SU-DHL-6 (cell line): ENCODE measurements at regions not wholly inside any gene's neighbourhood (a gene's known extent, or its start where the extent isn't known, plus 50 kb on each side); places are given as distances from the start of the nearest gene placed in this dataset.

ENCODE experiments used
- H2AFZ ChIP-seq: fragments of 200-600 bp; sonication (generic); 2 replicates; pipeline ENCODE4 v1.6.1; 2014; ENCODE audit warnings: low read depth, mild to moderate bottlenecking, moderate library complexity, mixed read lengths, antibody characterized with exemption, low read length; ENCODE audit not compliant: severe bottlenecking
- H3F3A ChIP-seq: fragments of 200-600 bp; shearing (Covaris generic); 2 replicates; pipeline ENCODE4 v1.6.0; 2016; ENCODE audit warnings: antibody characterized with exemption, mild to moderate bottlenecking; ENCODE audit not compliant: insufficient read depth
- H3K27ac ChIP-seq: fragments of 200-600 bp; sonication (generic); 2 replicates; pipeline ENCODE4 v1.5.1; 2016; ENCODE audit warnings: low read depth, mild to moderate bottlenecking, low read length, moderate library complexity, mixed read lengths
- H3K27me3 ChIP-seq: fragments of 200-600 bp; sonication (generic), shearing (Covaris generic); 2 replicates; pipeline ENCODE4 v1.6.0; 2014; ENCODE audit warnings: mild to moderate bottlenecking, low read length
- H3K36me3 ChIP-seq: fragments of 200-600 bp; sonication (generic); 2 replicates; pipeline ENCODE4 v1.6.1; 2014; ENCODE audit warnings: mild to moderate bottlenecking, low read length, mixed read lengths
- H3K4me2 ChIP-seq: fragments of 300-600, 200-600 bp; shearing (Covaris generic), sonication (generic); 2 replicates; pipeline ENCODE4 v1.6.0; 2014; ENCODE audit warnings: low read length, low read depth, mild to moderate bottlenecking; ENCODE audit not compliant: poor library complexity, severe bottlenecking
- H3K4me3 ChIP-seq: fragments of 200-600 bp; sonication (generic); 2 replicates; pipeline ENCODE4 v1.5.1; 2014; ENCODE audit warnings: antibody characterized with exemption, low read length, mild to moderate bottlenecking, mixed read lengths; ENCODE audit not compliant: insufficient read depth, poor library complexity, severe bottlenecking
- H3K79me2 ChIP-seq: fragments of 200-600 bp; sonication (generic); 2 replicates; pipeline ENCODE4 v1.6.1; 2014; ENCODE audit warnings: mild to moderate bottlenecking, low read length, moderate library complexity; ENCODE audit not compliant: insufficient read depth
- H3K9ac ChIP-seq: fragments of 200-600 bp; sonication (generic); 2 replicates; pipeline ENCODE4 v1.7.0; 2014; ENCODE audit warnings: mild to moderate bottlenecking, low read length
- H3K9me2 ChIP-seq: fragments of 200-600 bp; sonication (generic); replicated peaks from 2 replicates; pipeline ENCODE4 v1.6.1; 2014; ENCODE audit warnings: low read length; ENCODE audit not compliant: insufficient read depth
- H3K9me3 ChIP-seq: fragments of 200-600 bp; sonication (generic); 2 replicates; pipeline ENCODE4 v1.6.1; 2014; ENCODE audit warnings: low read length, mixed read lengths; ENCODE audit not compliant: insufficient read depth
- H4K20me1 ChIP-seq: fragments of 200-600 bp; sonication (generic); 2 replicates; pipeline ENCODE4 v1.6.1; 2014; ENCODE audit warnings: low read depth, mild to moderate bottlenecking, antibody characterized with exemption, low read length, moderate library complexity, mixed read lengths
- CTCF ChIP-seq: fragments of 200-600 bp; sonication (generic); IDR thresholded peaks from one replicate; pipeline ENCODE4 v1.5.1; 2017; ENCODE audit warnings: antibody characterized with exemption, mild to moderate bottlenecking, low read length, moderate library complexity; ENCODE audit not compliant: insufficient read depth, poor library complexity, severe bottlenecking
- EZH2phosphoT487 ChIP-seq: fragments of 200-600 bp; sonication (generic), shearing (Covaris generic); conservative IDR thresholded peaks from 2 replicates; pipeline ENCODE4 v1.6.1; 2018; ENCODE audit warnings: mild to moderate bottlenecking, antibody characterized with exemption, low read length, moderate library complexity, mixed read lengths

DNA sequence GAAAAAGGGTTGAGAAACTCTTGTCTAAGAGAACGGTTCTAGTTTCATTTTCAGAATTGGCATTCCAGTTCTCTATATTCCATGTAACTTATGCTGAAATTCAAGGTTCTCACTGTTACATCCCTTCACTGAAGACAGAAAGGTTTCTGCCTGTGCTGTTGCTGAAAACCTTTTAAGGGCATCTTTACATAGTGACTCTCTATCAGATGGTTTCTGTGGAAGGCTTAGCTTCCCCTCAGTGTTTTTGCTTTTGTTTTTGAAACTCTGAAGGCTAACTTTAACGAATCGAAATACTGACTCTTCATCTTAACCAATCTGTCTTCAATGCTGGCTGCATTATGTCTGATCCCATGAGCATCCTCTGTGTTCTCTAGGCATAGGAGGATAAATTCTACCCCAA lies 1286.2 kb upstream of the EYS start:
- H3K36me3 ChIP-seq, result no peaks in the 10 kb centered on the region
- peak overlapping the region; percentile 37 for H3K4me2 ChIP-seq
- no peak overlapping the region for H3K9ac ChIP-seq
- no peaks in the 10 kb centered on the region for H3K9me3 ChIP-seq
- no peaks in the 10 kb centered on the region for H4K20me1 ChIP-seq
- H3K27me3 ChIP-seq, result no peaks in the 10 kb centered on the region
- H2AFZ ChIP-seq, result peak overlapping the region; percentile 1
- no peak for TF ChIP-seq EZH2phosphoT487
- no peak for TF ChIP-seq CTCF
- no peak overlapping the region for H3K27ac ChIP-seq
- no peak overlapping the region for H3K4me3 ChIP-seq
- H3F3A ChIP-seq, result no peaks in the 10 kb centered on the region
- H3K79me2 ChIP-seq, result no peaks in the 10 kb centered on the region
- H3K9me2 ChIP-seq, result no peaks in the 10 kb centered on the region

- Histone ChIP-seq H3K27me3 (no peaks in the 10 kb centered on the region), H3F3A (no peaks in the 10 kb centered on the region), H3K9me3 (no peaks in the 10 kb centered on the region), H3K4me2 (peak overlapping the region; percentile 37), H3K36me3 (no peaks in the 10 kb centered on the region), H2AFZ (peak overlapping the region; percentile 1), H3K4me3 (no peak overlapping the region), H4K20me1 (no peaks in the 10 kb centered on the region), H3K27ac (no peak overlapping the region), H3K9me2 (no peaks in the 10 kb centered on the region), H3K9ac (no peak overlapping the region), H3K79me2 (no peaks in the 10 kb centered on the region)
- TF ChIP-seq EZH2phosphoT487 (no peak), CTCF (no peak)
Measured at GRCh38 chr6:66992660-66993059, 1285.6 kb upstream of the EYS start.

DNA sequence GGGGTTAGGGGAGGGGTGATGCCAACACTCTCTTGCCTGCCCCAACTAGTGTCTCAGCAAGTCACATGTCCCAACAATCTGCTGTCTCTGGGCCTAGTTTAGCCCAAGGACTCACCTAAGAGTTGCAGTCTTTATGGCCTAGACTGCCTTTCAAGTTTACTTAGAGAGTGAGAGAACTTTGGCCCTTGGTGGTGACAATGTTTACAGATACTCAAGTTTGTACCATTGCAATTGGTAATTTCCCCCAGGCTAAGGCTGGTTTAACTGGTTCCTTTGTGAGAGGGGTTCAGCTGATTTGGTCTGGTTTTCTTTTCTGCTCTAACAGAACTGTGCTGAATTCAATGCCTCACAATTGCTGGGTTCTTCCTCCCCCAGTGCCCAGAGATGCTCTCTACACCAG lies 1279.9 kb upstream of the EYS start:
- H3K9me3 ChIP-seq, result no peaks in the 10 kb centered on the region
- H3K9ac ChIP-seq, result no peak overlapping the region
- H3F3A ChIP-seq, result no peaks in the 10 kb centered on the region
- H3K4me2 ChIP-seq, result no peak overlapping the region
- H3K79me2 ChIP-seq, result no peaks in the 10 kb centered on the region
- H3K36me3 ChIP-seq, result no peaks in the 10 kb centered on the region
- no peak overlapping the region for H3K27ac ChIP-seq
- no peak for TF ChIP-seq CTCF
- no peak for TF ChIP-seq EZH2phosphoT487
- H2AFZ ChIP-seq, result peak overlapping the region; percentile 14
- no peak overlapping the region for H3K4me3 ChIP-seq
- no peaks in the 10 kb centered on the region for H3K9me2 ChIP-seq
- no peaks in the 10 kb centered on the region for H3K27me3 ChIP-seq
- H4K20me1 ChIP-seq, result no peaks in the 10 kb centered on the region
